ENCODE measurements at regions not wholly inside any gene's neighbourhood (a gene's known extent, or its start where the extent isn't known, plus 50 kb on each side); places are given as distances from the start of the nearest gene placed in this dataset.
"Not testable (repeated sequence)": the region's sequence is repeated elsewhere in the genome, so short reads cannot be mapped to it uniquely, and the experiment has no call there.

- DNase-seq (ENCODE audit: low spot score): no peak
Measured at GRCh38 chr11:115627666-115628460, 123.6 kb upstream of the CADM1 start.

DNA sequence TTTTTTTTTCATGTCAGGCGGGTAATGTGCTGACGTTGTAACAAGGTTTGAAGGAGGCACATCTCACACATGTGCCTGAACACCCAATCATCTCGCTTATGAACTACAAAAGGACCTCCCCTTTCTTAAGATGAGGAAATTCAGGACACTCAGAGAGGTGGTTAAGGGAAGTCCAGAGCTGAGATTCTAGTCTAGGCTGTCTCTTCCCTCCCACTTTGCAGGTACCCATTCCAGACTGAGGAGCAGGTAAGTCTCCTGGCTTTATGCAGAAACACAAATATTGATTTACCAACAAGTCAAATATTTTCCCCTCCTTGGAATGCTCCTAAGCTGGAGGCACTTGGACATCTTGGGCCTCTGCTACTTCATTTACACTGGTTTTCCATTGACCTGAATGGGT, 122.9 kb upstream of the CADM1 start:
- no peak for DNase-seq (ENCODE audit: low spot score)

DNA sequence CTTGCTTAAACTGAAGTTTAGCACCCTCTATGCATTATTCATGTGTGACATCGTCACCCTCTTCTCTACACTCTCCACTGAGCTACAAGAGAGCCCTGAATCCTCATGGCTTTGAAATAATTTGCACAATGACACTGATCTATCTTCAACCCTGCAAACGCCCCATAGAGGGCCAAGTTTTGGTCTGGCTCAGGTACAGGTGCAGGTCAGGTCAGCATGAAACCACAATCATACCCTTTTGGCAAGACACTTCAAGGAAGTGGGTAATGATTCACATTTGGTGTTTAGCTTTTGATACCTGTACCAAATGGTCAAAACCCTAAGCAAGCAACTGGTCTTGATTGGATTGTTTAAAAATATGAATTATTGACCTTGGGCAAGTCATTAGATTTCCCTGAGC, 122.2 kb upstream of the CADM1 start:
- DNase-seq (ENCODE audit: low spot score): no peak

GRCh38 chr11:115625502-115625901, 121.3 kb upstream of the CADM1 start:
- no peak for DNase-seq (ENCODE audit: low spot score)

- no peak for DNase-seq (ENCODE audit: low spot score)
Measured at GRCh38 chr11:115624065-115624464, 119.8 kb upstream of the CADM1 start.

DNA sequence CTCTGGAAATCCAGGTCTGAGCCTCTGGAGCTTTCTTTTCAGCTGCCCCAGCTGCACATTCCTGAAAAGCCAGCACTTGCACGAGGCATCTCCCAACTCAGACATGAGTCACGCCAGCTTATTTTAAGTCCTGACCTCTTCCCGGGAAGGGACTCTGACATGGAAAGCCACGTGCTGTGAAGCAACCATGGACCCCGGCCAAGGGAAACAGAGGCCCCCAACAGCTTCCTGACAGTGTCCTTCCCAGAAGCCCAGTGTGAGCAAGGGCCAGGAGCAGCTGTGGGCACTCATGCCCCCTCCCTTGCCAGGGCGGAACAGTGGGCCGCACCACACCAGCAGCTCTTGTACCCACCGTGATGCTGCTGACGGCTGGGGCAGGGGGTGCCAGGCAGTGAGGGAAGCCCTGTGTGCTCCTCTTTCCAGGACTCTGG, 118.8 kb upstream of the CADM1 start:
- DNase-seq (ENCODE audit: low spot score): peak; percentile 96

- no peak for DNase-seq (ENCODE audit: low spot score)
Measured at GRCh38 chr11:115618428-115618827, 114.2 kb upstream of the CADM1 start.

DNA sequence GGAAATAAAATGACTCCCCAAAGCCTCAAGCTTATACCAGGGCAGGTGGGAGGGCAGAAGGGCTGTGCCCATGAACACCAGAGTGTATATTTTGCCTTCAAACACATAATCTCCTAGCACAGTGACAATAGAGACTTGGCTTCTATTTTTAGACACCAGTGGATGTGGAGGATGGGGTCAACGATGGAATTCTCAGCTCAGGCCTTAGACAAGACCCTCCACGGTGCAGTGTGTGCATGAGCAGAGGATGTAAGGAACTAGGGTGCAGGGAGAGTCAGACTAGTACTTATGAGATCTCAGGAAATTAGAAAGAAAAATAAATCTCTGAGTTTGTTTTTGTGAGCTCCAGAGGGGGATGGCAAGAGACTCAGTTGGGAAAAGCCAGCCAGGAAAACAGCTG, 113.6 kb upstream of the CADM1 start:
- no peak for DNase-seq (ENCODE audit: low spot score)

GRCh38 chr11:115616971-115617370, 112.8 kb upstream of the CADM1 start:
- peak; percentile 77 for DNase-seq (ENCODE audit: low spot score)

DNA sequence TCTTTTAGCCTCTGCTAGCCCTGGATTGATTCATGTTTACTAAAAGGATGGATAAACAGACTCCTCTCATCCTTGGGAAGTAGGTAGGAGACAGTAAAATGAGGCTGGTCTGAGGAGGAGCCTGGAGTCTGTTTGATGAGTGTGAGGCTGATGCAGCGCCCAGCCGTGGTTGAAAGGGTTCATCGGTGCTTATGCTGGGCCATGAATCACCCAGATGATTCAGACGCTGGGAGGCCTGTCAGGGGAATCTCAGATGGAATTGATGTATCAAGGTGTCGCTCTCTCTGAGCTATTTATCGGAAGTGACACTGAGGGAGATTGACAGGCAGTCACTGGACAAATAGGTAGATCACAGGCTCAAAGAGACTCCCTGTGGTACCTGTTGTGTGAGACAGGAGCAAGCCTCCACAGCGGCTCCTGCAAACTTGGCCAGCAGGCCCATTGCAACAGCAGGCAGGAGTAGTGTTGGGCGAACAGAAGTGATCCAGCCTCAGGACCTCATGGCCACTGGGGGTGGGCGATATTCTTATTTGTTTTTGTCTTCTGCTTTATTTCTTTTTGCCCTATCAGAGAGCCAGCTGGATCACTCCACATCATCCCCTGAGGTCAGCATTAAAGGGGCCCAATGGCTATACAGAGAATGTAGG, 109.9 kb upstream of the CADM1 start:
- peak; percentile 60 for DNase-seq (ENCODE audit: low spot score)

DNA sequence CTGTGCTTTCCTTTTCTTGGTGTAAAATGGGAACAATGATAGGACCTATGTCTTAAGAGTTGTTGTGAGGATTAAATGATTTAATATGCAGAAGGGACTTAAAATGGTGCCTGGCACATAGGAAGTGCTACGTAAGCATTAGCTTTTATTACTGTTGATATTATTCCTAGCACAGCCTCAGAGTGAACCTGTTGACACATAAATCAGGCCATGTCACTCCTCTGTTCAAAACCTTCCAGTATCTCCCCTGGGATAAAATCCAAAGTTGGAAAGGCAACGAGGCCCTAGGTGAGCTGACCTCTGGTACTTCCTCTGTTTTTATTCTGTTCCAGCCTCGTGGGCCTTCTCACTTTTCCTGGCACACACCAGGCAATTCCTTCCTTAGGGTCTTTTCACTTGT, 108.8 kb upstream of the CADM1 start:
- DNase-seq (ENCODE audit: low spot score): no peak

DNA sequence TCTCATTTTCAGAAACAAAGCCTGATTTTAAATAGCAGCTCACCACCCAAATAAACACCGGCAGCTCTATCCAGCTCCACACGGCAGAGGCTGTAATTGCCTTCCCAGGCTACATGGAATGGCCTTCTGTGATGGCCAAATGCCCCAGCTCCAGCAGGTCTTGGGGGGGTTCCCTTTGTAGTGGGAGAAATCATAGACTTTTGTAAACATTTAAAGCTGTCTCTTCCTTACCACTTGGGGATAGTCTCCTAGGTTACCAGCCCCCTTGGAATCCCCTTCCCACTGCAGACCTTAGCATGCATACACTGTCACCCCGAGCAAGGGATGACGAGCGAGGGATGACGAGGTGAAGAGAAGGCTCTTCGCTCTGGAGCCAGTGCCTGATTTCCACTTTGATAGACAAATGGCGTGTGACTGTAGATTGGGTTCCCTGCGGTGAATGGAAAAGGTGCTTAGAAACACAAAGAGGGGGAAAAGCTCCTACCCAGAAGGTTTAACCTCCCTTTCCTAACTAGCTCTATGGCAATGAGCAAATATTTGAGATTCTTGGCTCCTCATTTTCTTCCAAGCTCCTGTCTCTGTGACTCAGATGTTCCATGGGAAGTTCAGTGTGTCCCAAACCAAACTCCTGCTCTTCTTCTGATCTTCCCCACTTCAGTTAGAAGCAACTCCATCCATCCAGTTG, 108.0 kb upstream of the CADM1 start:
- peak; percentile 71 for DNase-seq (ENCODE audit: low spot score)

GRCh38 chr11:115611343-115611742, 107.1 kb upstream of the CADM1 start:
- no peak for DNase-seq (ENCODE audit: low spot score)

- DNase-seq (ENCODE audit: low spot score): no peak
Measured at GRCh38 chr11:115610908-115611307, 106.7 kb upstream of the CADM1 start.

- DNase-seq (ENCODE audit: low spot score): not testable (repeated sequence)
Measured at GRCh38 chr11:115610234-115610633, 106.0 kb upstream of the CADM1 start.

DNA sequence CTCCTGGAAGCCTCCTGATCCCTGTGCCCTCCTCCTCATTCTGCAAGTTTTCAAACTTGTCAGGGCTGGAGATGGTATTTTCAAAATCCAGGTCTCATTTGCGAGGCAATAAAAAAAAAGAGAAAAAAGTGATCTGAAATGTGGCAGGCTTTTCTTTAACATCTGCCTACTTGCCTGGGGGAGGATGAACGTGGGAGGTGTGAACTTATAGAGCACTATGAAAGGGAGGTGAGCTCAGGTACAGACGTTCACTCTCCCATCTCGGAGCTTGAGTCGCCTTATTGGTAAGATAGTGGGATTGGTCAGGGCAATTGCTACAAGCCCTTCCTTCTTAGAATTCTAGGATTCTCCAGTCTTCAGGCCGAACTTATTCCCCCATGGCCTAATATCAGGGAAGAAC, 104.8 kb upstream of the CADM1 start:
- DNase-seq (ENCODE audit: low spot score): no peak

- DNase-seq (ENCODE audit: low spot score): peak; percentile 27
Measured at GRCh38 chr11:115607621-115608221, 103.5 kb upstream of the CADM1 start.

DNA sequence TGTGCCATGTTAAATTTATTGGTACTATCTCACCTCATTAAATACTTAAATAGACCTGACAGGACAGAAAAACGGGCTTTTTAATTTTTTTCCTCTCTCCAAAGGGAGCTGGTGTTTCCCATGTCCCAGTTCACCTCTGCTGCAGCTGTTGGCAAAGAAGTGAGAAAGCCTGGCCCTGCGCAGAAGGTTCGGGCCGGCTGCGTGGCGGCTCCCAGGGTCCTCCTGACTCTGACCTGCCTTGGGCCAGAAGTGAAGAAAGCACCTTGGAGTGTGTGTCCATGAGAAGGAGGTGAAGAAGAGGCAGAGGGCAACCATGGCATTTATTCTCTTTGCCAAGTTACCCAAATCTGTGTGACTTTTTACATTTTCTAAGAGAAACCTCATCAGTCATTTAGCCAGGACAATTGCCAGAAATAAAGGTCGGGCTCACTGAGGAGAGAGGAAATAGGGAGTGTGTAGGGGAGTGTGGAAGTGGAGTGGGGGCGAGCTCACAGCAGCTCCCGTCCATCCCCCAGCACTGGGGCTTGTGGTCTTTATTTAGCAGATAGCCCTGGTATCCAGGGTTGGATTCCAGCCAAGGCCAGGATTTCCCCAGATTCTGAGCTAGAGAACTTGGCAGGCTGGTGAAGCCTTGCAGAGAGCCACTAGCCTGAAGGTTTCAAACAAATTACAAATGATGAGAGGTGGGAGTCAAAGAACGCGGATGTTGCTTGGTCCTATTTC, 102.4 kb upstream of the CADM1 start:
- DNase-seq (ENCODE audit: low spot score): no peak

DNA sequence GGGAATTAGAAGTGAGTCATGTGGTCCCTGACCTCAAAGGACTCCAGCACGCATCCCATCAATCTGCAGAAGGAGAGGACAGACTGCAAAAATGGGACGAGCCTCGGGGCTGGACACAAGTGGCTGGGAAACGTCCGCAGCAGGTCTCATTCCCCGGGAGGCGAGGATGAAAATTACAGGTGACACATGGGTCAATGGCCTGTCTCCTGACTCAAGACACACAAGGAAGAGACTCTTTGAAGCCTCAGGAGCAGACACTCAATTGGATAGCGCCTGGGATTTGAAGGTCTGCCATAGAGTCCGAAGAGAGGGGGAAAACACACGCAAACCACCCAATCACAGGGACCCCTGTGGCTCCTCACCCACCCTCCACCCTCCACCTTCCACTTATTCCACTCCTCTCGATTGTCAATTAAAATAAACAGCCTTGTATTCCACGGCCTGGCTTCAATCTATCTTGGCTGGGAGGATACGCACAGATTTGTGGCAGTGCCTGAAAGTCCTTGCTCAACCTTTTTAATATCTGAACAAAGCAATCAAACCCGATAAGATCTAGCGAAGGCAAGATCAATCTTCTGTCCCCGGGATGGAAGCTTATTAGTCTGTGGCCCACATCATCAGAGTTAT, 101.8 kb upstream of the CADM1 start:
- DNase-seq (ENCODE audit: low spot score): no peak

- DNase-seq (ENCODE audit: low spot score): not testable (repeated sequence)
Measured at GRCh38 chr11:115605397-115605796, 101.2 kb upstream of the CADM1 start.

DNA sequence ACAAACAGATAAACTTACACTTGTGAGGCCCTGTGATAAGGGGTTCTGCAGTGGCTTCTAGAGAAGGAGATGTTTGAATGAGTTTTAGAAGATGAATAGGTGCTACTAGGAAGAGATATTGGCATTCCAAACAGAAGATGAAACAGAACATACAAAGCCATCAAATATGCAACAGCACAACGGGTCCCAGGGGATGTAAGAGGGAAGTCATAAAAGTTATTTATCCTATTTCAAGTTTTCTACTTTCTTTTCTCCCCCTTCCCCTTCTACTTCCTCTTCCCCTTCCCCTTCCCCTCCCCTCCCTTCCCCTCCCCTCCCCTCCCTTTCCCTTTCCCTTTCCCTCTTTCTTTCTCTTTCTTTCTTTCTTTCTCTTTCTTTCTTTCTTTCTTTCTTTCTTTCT, 94.9 kb upstream of the CADM1 start:
- no peak for DNase-seq (ENCODE audit: low spot score)
